GM18519 (cell line): ENCODE measurements at regions not wholly inside any gene's neighbourhood (a gene's known extent, or its start where the extent isn't known, plus 50 kb on each side); places are given as distances from the start of the nearest gene placed in this dataset.

Experiments
- ATAC-seq: cut with Tn5 transposase; IDR thresholded peaks from one replicate; pipeline ENCODE4 v1.9.1; 2021; ENCODE audit warnings: mild to moderate bottlenecking, moderate library complexity; ENCODE audit not compliant: unreplicated experiment, low FRiP score

DNA sequence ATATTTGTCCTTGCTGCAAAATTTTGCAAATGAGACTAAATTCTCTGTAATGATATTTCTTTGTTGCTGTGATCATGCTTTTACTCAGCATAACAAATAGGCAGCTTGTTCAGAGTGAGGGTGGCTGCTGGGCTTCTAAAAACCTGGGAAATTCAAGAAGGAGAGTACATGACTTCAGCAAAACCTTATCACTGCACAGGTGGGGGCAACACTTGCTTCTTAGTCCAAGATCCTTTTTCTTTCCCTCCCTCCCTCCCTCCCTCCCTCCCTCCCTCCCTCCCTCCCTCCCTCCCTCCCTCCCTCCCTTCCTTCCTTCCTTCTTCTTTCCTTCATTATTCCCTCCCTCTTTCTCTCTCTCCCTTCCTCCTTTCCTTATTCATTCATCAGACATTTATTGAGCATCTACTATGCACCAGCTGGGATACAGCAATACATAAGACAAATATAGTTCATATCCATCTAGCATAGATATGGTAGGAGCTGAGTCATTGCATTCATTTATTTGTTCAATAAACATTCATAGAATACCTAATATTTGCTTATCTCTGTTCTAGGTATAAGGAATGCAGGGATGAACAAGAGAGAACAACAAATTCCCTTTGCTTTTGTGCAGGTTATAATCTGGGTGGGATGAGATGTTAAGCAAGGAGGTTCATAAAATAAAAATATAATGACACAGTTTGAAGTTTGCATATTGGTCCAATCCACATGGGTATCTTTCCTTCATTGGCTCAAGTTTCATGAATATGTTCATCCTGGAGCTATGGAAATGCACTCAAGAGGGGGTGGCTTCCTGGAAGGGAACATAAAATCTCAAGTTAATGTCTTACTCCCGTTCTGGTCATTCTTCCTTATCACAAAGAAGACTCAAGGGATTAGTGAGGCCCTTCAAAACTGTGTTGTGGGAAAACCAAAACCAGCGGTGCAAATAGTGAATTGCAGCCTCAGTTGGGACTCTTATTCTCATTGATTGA is 210.7 kb downstream of the PDCD6IP start:
- no peak for ATAC-seq

DNA sequence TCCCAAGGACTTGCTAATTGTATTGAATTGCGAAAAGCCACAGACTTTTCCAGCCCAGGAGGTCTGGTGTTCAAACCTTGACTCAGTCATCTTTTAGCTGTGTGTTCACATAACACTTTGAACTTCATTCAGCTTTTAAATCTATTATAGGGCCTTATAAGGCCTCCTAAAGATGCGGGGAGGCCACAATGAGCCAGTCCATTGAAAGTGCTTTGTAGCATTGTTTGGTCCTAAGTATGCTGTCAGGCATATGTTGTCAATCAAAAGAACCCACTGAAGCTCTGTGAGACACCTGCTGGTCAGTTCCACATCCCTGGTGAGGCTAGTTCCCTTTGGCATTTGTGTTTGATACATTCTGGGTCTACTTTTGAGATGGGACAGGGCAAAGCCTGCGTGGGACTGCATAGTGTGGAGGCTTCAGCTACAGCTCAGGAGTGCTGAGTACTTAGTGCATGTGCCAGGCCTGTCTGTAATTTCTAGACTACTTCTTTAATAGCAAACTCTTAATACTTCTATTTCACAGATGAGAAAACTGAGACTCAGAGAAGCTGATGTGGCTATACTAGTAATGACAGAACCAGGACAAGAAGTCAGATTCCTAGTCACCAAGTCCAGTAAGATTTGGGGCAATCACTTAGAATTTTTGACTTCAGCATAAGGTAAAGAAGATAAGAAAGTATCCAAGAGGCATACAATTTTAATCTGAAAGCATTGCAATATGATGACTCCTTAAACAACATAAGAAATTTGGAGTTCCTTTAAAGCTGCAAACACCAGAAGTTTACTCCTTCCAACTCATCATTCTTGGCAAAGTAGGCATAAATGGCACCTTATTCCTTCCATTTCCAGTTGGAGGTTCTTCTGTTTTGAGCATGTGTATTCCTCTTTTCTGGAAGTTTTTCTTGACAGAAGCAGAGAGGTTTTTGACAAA is 213.0 kb downstream of the PDCD6IP start:
- no peak for ATAC-seq

DNA sequence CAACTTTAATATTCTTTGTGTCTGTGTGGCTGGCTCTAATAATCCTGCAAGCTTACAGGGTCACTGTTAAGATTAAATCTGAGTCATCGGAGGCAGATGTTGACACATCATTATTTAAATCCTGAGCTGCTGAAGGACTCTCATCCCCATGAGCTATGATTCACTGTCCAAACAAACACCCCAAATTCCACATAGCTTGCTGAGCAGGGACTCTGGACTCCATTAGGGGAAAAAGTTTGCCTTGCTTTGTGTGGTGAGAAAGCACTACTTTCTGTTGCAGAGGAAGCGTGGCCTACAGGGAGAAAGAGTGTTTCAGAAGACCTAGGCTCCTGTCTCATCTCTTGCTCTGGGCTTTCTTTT is 213.7 kb downstream of the PDCD6IP start:
- ATAC-seq = no peak

DNA sequence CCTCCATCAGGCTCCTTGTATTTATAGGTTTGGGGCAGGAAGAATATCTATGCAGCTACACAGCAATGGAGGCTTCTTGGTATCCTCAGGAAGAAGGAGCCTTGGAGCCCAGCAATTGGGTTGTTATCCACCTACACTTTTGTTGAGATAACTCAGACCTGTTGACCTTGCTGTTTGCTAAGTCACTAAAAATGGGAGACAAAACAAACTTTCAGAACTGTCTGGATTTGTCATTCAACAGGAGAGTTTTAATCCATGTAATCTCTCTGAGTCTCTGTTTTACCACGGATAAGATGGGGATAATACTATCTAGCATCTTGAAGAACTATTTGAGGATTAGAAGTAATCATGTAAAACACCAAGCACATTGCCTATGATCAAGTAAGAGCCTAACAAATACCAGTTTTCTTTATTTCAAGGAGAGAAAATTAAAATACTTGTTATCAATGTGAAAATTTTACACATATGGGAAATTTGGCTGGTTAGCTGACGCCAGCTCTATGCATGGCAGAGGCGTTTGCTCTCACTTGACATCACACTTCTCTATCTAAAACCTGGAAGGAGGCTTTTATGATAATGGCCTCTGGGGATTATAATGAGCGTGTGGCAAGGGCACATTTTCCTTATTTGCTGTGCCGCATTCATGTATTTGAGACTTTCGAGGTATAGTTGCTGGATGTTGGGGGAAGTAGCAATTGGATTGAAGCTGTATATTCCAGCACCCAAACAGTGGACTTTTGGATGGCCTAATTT is 215.6 kb downstream of the PDCD6IP start:
- ATAC-seq = no peak

DNA sequence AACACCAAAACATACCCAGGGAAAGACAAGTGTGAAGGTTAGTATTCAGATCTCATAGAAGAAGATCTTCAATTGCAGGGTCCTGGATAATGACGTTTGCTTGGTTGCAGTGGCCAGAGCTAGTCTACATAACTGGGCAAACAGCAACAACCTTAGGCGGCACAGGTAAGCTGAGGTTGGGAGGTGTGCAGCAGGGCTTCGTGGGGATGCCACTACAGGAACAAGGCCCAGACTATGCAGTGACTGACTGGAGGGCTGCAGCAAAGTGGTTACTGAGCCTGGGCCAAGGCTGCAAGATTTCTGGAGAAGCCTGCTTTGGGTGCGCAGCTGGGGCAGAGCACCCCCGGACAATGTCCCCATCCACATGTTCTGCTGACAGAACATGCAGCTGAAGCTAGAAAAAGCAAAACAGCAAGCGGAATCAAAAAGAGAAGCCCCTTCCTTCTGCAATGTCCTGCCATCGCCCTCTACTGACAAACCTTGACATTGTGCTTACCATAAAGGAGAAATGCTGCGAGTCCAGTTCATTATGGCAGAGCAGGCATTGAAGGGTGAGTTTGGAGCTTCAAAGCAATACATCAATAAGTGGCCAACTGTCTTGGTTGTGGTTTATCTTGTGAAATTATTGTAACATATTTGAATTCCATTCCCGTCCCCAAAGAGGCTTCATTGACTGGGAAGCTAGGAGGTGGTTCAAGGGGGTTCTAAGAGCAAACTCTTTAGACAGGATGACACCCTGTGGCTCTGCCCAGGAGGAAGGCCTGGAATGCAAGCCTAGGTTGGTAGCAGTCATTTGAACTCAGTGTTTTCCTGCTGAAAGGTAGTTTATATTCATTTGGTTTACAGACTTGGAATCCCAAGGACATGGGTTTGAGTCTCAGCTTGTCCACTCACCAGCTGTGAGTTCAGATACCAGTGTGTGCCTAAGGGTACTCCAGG is 217.0 kb downstream of the PDCD6IP start:
- no peak for ATAC-seq

DNA sequence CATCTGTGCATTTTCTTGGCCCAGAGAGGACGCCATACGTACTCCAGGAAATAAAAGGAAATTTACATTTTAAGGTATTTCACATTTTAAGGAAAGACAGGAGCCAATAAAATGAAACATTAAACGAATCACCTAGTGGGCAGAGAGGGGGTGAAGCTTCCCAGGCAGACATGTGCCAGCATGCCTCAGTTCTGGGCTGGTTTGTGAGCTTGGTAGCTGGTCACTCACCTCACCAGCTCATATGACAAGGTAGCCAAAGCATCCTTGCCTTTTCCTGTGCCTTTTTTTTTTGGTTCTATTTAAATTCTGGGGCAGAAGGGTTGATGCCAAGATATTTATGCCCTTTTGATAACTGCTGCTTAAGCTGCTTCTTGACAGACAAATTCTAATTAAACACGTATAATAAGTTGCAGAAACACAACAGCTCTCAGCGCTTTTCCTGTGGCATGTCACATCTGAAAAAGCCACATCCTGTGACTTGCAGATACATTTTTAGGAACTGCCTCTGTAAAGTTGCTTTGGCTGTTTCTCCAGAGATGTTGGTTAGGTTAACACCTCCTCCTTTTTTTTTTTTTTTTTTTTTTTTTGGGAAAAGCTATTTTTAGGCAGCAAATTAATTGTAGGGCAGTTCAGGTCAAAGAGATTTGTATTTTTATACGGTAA is 218.6 kb downstream of the PDCD6IP start:
- ATAC-seq = no peak

DNA sequence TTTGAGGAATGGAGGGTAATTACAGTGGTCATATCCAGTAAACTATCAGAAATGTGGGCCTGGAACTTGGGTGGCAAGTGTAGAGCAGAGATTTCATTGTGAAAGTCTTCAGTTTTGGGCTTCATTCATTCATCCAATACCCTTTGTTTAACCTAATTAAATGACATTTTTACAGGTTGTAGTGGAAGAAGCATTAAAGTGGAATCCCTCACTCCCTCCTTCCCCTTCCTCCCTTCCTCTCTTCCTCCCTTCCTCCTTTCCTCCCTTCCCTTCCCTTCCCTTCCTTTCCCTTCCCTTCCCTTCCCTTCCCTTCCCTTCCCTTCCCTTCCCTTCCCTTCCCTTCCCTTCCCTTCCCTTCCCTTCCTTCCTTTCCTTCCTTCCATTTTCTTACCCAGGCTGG is 219.3 kb downstream of the PDCD6IP start:
- no peak for ATAC-seq

DNA sequence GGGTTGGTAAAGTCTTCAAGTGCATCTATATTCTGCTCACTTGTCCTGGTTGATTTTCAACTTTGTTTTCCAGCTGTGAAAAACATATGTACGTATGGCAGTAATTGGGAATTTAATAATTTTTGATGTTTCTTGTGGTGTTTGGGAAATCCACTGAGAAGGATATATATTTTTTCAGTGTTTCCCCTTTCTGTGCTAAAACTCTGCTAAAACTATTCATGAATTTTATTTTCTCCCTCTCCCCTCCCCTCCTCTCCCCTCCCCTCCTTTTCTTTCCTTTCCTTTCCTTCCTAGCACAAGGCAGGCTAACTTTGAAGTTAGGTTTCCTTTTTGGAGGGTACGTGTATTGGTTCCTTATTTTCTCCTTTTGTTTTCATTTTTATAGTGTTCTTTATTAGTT is 220.7 kb downstream of the PDCD6IP start:
- ATAC-seq = no peak

DNA sequence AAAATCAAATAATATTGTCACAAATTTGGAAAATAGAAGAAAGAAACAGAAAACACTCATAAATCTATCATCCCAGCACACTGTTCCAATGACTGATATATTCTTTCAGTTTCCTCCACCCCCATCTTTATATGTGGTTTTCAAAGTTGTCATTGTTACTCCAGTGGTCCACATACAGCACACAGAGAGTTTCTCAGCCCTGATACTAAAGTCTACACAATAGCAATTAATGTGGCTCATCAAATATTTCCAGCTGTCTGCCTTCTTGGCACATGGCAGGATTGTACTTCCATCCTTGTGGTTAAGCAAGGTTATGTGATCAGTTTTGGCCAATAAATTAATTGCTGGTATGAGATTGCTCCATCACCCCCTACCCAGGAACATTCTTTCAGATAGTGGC is 221.7 kb downstream of the PDCD6IP start:
- no peak for ATAC-seq

DNA sequence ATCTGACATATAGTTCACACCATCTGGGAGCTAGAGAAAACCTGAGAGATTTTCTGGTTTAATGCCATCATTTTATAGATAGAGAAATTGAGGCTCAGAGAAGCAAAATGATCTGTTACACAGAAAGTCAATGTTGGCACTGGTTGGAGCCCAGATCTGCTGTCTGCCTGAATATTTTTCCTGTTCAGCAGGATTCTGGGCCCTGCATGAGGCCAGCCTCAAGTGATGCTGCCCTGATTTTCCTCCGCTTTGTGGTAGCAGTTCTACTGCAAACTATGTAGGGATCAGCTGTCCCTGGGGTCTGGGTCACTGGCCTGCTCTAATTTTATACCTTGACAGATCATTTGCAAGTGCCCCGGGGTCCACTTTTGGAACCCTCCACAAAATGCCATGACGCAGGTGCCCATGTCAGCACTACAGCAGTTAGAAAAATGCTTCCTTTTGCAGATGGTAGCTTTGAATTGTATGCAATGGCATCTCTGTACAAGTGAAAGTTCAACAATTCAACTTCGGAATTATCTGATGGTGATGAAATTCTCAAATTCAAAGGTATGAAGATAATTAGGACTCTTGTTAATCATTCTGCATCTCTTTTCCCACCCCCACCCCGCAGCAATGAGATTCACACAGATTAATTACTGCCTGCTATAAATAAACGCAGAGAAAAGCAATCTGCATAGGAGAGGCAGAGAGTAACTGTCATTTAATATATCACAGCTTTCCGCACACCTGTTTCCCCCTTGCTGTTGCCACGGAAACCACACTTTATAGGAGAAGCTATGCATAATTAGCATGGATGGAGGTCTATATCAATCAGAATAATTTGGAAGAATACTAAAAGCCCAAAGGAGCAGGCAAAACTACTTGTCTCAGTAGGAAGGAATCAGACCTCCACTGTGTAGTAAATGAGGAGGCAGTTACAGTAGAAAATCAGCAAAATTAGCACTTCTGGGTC is 222.6 kb downstream of the PDCD6IP start:
- no peak for ATAC-seq

DNA sequence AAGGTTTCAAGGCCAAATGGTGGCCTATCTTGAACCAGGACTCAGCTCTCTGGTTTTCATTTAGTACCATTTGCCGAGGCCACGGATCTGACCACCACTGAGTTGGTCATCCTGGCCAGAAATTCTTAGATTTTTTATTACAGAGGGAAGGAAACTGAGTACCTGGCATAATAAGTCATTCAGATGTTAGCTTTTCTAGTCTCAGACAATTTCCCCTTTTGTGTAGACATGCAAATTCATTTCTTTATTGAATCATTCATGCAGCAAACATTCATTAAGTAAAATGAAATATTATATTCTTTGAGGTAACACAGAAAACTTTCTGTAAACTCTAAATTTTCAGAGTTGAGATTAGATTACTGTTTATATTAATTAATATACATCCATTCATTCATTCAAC is 223.7 kb downstream of the PDCD6IP start:
- ATAC-seq = no peak

DNA sequence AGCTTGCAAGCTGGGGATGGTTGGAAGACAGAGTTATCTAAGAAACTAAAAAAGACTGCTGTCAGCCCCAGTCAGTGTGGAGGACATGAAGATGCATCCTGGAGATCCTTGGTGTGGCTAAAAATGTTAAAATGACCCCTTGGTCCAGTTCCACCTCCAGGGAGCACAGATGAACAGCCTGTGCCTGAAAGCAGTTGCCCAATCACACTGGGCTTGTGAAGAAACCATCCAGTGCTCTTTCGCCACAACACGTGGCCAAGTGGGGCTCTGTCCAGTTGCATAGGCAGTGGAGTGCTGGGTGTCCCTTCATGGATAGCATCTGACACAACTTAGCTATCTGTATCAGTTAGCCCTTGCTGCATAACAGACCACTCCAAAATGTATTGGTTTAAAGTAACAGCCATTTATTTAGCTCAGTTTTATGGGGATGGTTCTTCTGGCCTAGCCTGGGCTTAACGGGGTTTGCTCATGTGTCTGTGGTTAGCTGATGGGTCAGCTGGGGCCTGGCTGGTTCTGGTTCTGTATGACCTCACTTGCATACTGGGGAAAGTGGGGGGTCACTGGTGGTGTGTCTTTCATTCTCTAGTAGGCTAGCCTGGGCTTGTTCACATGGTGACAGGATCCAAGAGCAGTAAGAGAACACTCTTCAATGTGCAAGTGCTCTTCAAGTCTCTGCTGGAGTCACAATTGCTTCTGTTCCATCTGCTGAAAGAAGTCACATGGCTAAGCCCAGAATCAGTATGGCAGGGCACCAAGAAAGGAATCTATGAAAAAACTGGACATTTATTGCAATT is 226.2 kb downstream of the PDCD6IP start:
- no peak for ATAC-seq

DNA sequence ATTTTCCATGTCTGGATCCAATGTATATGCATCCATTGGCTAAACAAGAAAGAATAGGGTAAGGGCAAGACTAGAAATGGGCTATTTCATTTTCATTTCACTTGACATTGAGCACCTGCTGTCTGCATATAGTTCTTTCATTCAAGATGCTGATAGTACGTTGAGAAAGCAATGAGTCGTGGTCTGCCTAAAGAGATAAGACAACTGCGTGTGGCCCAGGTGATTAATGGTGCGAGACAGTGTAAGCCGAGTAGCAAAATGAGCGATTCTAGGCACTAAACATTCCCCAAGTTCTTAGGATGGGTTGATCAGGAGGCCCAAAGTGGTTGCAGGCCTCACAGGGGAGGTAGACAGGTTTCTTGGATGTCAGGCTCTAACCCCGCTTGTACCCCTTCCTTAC is 235.4 kb downstream of the PDCD6IP start:
- ATAC-seq = no peak

DNA sequence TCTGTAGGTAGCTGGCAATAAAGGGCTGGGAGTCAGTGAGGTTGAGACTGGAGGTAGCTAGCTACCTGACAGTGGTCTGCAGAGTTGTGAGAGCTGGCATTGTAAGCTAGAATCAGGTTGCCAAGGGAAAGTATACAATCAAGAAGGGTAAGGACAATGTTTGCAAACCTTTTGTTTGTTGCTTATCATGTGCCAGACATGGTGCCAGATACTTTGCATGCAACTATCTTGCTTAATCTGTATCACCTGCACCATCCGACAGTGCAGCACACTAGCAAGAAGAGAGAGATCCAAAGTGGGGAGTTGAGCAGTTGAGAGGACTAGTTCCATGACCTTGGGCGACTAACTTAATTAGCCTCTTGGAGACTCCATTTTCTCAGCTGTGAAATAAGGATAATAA is 236.4 kb downstream of the PDCD6IP start:
- ATAC-seq = no peak

DNA sequence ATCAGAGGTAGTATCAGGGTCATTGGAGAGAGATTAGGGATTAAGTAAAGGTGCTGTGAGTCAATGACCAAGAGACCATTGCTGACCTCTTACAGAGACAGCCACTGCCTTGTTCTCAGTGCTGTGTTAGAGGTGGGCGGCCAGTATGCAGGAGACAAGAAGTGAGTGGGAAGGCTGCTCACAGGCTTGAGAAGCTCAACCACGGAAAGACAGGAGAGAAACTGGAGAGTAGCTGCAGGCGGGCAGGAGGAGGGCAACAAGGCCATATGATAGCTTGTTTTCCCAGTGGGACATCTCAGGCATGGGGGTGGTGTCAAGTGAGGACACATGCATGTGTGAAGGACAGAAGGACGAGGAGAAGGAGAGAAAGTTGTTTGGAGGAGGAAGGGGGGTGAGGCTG is 237.3 kb downstream of the PDCD6IP start:
- no peak for ATAC-seq

DNA sequence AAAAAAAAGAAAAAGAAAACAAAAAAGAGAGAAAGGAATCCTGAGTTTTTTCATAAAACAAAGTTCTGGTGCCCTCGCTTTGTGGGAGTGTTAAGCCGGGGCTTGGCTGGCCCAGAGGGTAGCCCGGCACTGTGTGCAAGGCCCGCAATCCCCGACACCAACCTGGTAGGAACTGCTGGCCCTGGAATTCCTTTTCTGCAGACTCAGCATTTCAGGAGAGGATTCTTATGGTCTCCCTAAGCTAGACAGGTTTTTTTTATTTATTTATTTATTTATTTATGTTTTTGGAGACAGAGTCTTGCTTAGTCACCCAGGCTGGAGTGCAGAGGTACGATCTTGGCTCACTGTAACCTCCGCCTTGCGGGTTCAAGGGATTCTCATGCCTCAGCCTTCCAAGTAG is 238.8 kb downstream of the PDCD6IP start:
- no peak for ATAC-seq

DNA sequence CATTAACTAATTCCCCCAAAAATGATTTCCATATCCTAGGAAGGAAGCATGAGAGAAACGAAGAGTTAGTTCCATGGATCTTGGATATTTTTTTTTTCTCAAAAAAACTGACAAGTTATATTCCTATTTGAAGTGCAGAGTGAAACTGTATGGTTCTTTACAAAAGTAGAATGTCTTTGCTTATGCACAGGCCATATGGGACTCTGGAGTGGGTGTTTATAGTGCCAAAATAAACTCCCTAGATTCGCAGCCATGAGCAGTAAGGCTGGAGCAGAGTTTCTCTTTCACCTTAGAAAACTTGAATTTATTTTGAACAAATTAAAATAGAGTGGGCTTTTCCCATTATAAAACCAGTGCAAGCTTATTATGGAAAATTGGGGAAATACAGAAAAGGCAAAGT is 239.7 kb downstream of the PDCD6IP start:
- ATAC-seq = no peak
